ENCODE measurements at regions not wholly inside any gene's neighbourhood (a gene's known extent, or its start where the extent isn't known, plus 50 kb on each side); places are given as distances from the start of the nearest gene placed in this dataset.
"Not testable (repeated sequence)": the region's sequence is repeated elsewhere in the genome, so short reads cannot be mapped to it uniquely, and the experiment has no call there.

DNA sequence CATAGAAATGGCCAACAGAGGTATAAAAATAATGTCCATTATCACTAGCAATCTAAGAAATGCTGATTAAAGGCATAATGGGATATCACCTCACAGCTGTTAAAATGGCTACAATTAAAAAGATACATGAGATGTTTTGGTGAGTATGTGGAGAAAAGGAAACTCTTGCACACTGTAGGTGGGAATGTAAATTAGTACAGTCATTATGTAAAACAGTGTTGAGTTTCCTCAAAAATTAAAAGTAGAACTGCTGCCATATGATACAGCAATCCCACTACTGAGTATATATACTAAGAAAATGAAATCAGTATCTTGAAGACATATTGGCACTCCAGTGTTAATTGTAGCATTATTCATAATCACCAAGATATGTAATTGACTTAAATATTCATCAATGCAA lies 982.2 kb upstream of the EPHA6 start:
- no peak for ATAC-seq (ENCODE audit: poor library complexity)
- Mint-ChIP-seq H3K4me3 (no peak overlapping the region), H3K27ac (no peak overlapping the region), H3K4me1 (ENCODE audit: low read depth) (no peaks in the 10 kb centered on the region), H3K9me3 (peaks cover 13% of the 10 kb centered on the region), H3K27me3 (no peaks in the 10 kb centered on the region), H3K36me3 (ENCODE audit: low read depth) (no peaks in the 10 kb centered on the region)
- ChIA-PET CTCF (no interaction called here), POLR2A (no interaction called here)
- H3K4me1 ChIP-seq (ENCODE audit: insufficient read depth, low read length): no peaks in the 10 kb centered on the region
- no peak overlapping the region for H3K27ac ChIP-seq (ENCODE audit: low read depth in 1 of 2, low read length in 2 of 2)
- no peaks in the 10 kb centered on the region for H3K36me3 ChIP-seq (ENCODE audit: insufficient read depth, low read length)
- intact Hi-C loops (cut with DNase I, micrococcal nuclease): no loop called here
- H3K9me3 ChIP-seq (ENCODE audit: control insufficient read depth in 1 of 2, insufficient read depth in 1 of 2, low read length in 2 of 2): no peaks in the 10 kb centered on the region
- DNase-seq: no peak
- no peak overlapping the region for H3K4me3 ChIP-seq (ENCODE audit: low read length)
- H3K27me3 ChIP-seq (ENCODE audit: control insufficient read depth in 1 of 2, insufficient read depth in 2 of 2, low read length in 2 of 2): no peaks in the 10 kb centered on the region
- TF ChIP-seq, protein P1, sequence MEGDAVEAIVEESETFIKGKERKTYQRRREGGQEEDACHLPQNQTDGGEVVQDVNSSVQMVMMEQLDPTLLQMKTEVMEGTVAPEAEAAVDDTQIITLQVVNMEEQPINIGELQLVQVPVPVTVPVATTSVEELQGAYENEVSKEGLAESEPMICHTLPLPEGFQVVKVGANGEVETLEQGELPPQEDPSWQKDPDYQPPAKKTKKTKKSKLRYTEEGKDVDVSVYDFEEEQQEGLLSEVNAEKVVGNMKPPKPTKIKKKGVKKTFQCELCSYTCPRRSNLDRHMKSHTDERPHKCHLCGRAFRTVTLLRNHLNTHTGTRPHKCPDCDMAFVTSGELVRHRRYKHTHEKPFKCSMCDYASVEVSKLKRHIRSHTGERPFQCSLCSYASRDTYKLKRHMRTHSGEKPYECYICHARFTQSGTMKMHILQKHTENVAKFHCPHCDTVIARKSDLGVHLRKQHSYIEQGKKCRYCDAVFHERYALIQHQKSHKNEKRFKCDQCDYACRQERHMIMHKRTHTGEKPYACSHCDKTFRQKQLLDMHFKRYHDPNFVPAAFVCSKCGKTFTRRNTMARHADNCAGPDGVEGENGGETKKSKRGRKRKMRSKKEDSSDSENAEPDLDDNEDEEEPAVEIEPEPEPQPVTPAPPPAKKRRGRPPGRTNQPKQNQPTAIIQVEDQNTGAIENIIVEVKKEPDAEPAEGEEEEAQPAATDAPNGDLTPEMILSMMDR (IDR thresholded peaks at IDR 0.05): no peak

DNA sequence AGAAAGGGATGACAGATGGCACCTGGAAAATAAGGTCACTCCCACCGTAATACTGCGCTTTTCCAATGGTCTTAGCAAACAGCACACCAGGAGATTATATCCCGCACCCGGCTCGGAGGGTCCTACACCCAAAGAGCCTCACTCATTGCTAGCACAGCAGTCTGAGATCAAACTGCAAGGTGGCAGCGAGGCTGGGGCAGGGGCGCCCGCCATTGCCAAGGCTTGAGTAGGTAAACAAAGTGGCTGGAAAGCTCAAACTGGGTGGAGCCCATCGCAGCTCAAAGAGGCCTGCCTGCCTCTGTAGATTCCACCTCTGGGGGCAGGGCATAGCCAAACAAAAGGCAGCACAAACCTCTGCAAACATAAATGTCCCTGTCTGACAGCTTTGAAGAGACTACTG lies 953.8 kb upstream of the EPHA6 start:
- H3K4me1 Mint-ChIP-seq (ENCODE audit: low read depth); CTCF ChIA-PET; H3K9me3 Mint-ChIP-seq; H3K27me3 Mint-ChIP-seq; intact Hi-C loops (cut with DNase I, micrococcal nuclease); H3K27ac Mint-ChIP-seq; POLR2A ChIA-PET; H3K27ac ChIP-seq (ENCODE audit: low read depth in 1 of 2, low read length in 2 of 2); ATAC-seq (ENCODE audit: poor library complexity); H3K4me3 ChIP-seq (ENCODE audit: low read length); H3K9me3 ChIP-seq (ENCODE audit: control insufficient read depth in 1 of 2, insufficient read depth in 1 of 2, low read length in 2 of 2); H3K4me1 ChIP-seq (ENCODE audit: insufficient read depth, low read length); H3K27me3 ChIP-seq (ENCODE audit: control insufficient read depth in 1 of 2, insufficient read depth in 2 of 2, low read length in 2 of 2); DNase-seq; H3K36me3 ChIP-seq (ENCODE audit: insufficient read depth, low read length); H3K4me3 Mint-ChIP-seq; H3K36me3 Mint-ChIP-seq (ENCODE audit: low read depth): not testable (repeated sequence)

DNA sequence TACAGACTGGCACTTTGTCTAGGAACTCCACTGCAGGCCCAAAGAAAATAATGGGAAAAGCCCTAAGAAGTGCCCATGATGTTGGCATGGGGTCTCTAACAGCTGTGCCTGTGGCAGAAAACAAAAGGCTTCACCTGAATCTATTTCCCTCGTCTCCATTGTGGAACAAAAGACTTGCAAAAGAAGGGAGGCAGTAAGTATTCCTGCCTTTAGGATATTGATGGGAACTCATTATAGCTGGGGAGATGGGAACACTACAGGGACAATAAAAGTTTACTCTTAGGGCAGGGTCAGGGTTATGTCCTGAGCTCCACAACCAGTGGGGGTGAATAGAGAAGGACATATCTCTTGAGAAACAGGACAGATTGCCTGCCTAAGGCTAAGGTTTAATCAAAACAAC lies 930.6 kb upstream of the EPHA6 start:
- TF ChIP-seq, protein P1 (IDR thresholded peaks at IDR 0.05): no peak
- Histone ChIP-seq H3K27ac (ENCODE audit: low read depth in 1 of 2, low read length in 2 of 2) (no peak overlapping the region), H3K4me3 (ENCODE audit: low read length) (no peak overlapping the region), H3K9me3 (ENCODE audit: control insufficient read depth in 1 of 2, insufficient read depth in 1 of 2, low read length in 2 of 2) (peaks cover 0 to 10% of the 10 kb centered on the region in 2 experiments), H3K36me3 (ENCODE audit: insufficient read depth, low read length) (no peaks in the 10 kb centered on the region), H3K27me3 (ENCODE audit: control insufficient read depth in 1 of 2, insufficient read depth in 2 of 2, low read length in 2 of 2) (no peaks in the 10 kb centered on the region), H3K4me1 (ENCODE audit: insufficient read depth, low read length) (no peaks in the 10 kb centered on the region)
- intact Hi-C loops (cut with DNase I, micrococcal nuclease): no loop called here
- ChIA-PET POLR2A (no interaction called here), CTCF (no interaction called here)
- Mint-ChIP-seq H3K4me3 (no peak overlapping the region), H3K27me3 (no peaks in the 10 kb centered on the region), H3K4me1 (ENCODE audit: low read depth) (no peaks in the 10 kb centered on the region), H3K27ac (no peak overlapping the region), H3K36me3 (ENCODE audit: low read depth) (no peaks in the 10 kb centered on the region), H3K9me3 (peaks cover 4% of the 10 kb centered on the region)
- ATAC-seq (ENCODE audit: poor library complexity) (no peak), DNase-seq (no peak)

DNA sequence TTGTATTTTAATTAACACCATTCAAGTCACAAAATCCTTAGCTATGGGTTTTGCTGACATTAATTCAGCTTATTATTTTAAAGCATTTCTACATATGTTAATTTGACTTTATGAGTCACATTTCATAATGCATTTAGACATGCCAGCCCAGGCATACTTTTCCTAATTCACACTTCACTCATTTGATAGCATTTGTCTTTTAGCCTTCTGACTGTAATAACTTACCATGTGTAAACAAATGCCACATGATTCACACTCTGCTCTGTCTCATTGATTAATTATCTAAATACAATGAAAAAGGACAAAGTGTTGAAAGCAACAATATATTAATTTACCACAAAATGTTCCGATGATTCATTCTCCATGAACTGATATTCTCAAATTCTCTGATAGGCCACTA lies 927.8 kb upstream of the EPHA6 start:
- DNase-seq: no peak
- H3K36me3 ChIP-seq (ENCODE audit: insufficient read depth, low read length): no peaks in the 10 kb centered on the region
- no peak for ATAC-seq (ENCODE audit: poor library complexity)
- no peaks in the 10 kb centered on the region for H3K4me1 Mint-ChIP-seq (ENCODE audit: low read depth)
- CTCF ChIA-PET: no interaction called here
- H3K4me3 Mint-ChIP-seq: no peak overlapping the region
- H3K9me3 ChIP-seq (ENCODE audit: control insufficient read depth in 1 of 2, insufficient read depth in 1 of 2, low read length in 2 of 2): peaks cover 0 to 15% of the 10 kb centered on the region in 2 experiments
- TF ChIP-seq, protein P1 (IDR thresholded peaks at IDR 0.05): no peak
- H3K9me3 Mint-ChIP-seq: peaks cover 7% of the 10 kb centered on the region
- no peaks in the 10 kb centered on the region for H3K4me1 ChIP-seq (ENCODE audit: insufficient read depth, low read length)
- H3K27ac Mint-ChIP-seq: no peak overlapping the region
- no peaks in the 10 kb centered on the region for H3K36me3 Mint-ChIP-seq (ENCODE audit: low read depth)
- H3K4me3 ChIP-seq (ENCODE audit: low read length): no peak overlapping the region
- no peaks in the 10 kb centered on the region for H3K27me3 Mint-ChIP-seq
- POLR2A ChIA-PET: no interaction called here
- no peaks in the 10 kb centered on the region for H3K27me3 ChIP-seq (ENCODE audit: control insufficient read depth in 1 of 2, insufficient read depth in 2 of 2, low read length in 2 of 2)
- intact Hi-C loops (cut with DNase I, micrococcal nuclease): no loop called here
- H3K27ac ChIP-seq (ENCODE audit: low read depth in 1 of 2, low read length in 2 of 2): no peak overlapping the region
